HG02840 (cell line): ENCODE measurements at regions not wholly inside any gene's neighbourhood (a gene's known extent, or its start where the extent isn't known, plus 50 kb on each side); places are given as distances from the start of the nearest gene placed in this dataset.
"Not testable (repeated sequence)": the region's sequence is repeated elsewhere in the genome, so short reads cannot be mapped to it uniquely, and the experiment has no call there.

Experiments used
- ATAC-seq: cut with Tn5 transposase; IDR thresholded peaks from one replicate; pipeline ENCODE4 v1.9.1; 2021; ENCODE audit warnings: mild to moderate bottlenecking, moderate library complexity, moderate number of reproducible peaks; ENCODE audit not compliant: unreplicated experiment, low FRiP score

GRCh38 chr2:11877764-11878163, 131.3 kb downstream of the LPIN1 start:
- no peak for ATAC-seq

DNA sequence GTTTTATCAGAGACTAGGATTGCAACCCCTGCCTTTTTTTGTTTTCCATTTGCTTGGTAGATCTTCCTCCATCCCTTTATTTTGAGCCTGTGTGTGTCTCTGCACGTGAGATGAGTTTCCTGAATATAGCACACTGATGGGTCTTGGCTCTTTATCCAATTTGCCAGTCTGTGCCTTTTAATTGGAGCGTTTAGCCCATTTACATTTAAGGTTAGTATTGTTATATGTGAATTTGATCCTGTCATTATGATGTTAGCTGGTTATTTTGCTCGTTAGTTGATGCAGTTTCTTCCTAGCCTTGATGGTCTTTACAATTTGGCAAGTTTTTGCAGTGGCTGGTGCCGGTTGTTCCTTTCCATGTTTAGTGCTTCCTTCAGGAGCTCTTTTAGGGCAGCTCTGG, 138.8 kb downstream of the LPIN1 start:
- not testable (repeated sequence) for ATAC-seq

DNA sequence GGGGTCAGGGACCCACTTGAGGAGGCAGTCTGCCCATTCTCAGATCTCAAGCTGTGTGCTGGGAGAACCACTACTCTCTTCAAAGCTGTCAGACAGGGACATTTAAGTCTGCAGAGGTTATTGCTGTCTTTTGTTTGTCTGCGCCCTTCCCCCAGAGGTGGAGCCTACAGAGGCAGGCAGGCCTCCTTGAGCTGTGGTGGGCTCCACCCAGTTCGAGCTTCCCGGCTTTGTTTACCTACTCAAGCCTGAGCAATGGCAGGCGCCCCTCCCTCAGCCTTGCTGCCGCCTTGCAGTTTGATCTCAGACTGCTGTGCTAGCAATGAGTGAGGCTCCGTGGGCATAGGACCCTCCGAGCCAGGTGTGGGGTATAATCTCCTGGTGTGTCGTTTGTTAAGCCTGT, 140.5 kb downstream of the LPIN1 start:
- ATAC-seq, result not testable (repeated sequence)

DNA sequence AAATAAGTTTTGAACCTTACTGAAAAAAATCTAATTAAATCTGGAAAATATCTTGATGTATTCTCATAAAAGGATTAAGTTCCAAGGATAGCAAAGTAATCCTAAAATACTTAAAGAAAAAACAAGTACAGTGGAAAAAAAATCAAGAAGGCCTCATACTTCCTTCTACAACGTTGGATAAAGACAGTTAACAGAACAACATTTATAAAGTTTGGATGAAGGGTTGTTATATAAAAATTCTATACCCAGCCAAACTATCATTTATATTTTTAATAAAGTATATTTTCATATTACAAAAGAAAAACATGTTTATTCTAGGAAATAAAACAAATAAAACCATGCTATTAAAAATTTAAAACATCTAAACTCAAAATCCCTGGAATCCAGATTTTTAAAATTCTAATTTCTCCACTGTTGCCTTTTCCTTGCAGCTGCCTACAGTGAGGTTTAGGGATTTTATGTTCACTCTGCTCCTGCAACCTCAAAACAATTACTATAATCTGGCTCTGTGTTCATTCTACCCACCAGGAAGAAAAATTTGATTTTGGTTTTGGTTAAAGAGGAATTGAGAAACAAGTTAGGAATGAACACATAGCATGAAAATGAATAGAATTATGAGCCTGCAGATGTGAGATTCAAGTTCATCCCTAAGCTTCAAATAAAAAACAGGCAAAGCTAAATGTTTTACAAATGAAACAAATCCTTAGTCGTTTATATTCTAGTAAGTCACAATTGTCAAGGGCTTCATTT, 142.8 kb downstream of the LPIN1 start:
- no peak for ATAC-seq

DNA sequence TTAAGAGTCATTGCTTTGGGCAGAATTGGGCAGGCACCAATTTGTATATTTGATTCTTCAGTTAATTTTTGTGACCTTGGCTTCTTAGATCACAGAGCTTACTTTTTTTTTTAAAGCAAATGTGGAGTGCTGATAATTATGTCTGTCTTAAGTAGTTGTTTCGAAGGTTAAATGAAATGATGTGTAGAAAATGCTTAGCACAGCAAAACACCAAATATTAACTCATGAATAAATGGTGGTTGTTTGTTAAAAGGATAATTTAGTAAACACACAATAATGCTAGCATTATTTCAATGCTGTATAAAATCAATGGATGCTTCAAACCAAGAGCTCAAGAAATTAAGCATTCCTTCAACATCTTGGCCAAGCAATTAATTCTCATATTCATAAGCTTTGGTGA, 143.4 kb downstream of the LPIN1 start:
- no peak for ATAC-seq

GRCh38 chr2:11891028-11891427, 144.6 kb downstream of the LPIN1 start:
- ATAC-seq, result no peak

GRCh38 chr2:11891671-11892440, 145.4 kb downstream of the LPIN1 start:
- no peak for ATAC-seq

GRCh38 chr2:11896386-11896785, 150.0 kb downstream of the LPIN1 start:
- no peak for ATAC-seq

- ATAC-seq, result no peak
Observed at GRCh38 chr2:11898576-11898975, 152.1 kb downstream of the LPIN1 start.

- no peak for ATAC-seq
Observed at GRCh38 chr2:11899264-11899818, 152.9 kb downstream of the LPIN1 start.

DNA sequence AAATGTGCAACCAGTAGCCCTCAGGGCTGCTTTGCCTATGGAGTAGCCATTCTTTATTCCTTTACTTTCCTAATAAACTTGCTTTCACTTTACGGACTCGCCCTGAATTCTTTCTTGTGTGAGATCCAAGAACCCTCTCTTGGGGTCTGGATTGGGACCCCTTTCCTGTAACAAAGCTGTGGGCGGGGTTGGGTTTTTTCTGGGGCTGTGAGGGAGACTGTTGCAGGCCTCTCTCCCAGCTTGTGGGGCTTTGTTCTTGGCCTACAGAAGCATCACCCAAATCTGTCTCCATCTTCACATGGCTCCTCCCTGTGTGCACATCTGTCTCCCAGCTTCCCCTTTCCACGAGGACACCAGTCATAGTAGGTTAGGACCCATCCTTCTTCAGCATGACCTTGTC, 154.5 kb downstream of the LPIN1 start:
- ATAC-seq, result not testable (repeated sequence)

GRCh38 chr2:11901351-11902069, 155.1 kb downstream of the LPIN1 start:
- no peak for ATAC-seq

DNA sequence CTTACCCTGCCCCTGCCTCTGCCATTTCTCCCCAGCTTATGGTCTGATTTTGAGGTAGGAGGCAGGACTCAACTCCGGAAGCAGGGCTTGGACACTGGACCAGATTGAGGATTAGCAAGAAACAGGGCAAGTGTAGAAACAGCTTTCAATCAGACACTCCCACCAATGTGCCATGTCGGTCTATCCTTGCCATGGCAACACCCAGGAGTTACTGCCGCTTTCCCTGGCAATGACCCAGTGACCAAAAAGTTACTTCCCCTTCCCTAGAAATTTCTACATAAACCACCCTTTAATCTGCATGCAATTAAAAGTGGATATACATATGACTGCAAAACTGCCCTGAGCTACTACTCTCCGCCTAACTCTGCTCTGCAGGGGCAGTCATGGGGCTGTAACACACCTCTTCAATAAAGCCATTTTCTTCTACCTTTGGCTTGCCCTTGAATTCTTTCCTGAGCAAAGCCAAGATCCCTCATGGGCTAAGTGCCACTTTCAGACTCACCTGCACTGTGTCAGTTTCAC, 156.7 kb downstream of the LPIN1 start:
- no peak for ATAC-seq

- no peak for ATAC-seq
Observed at GRCh38 chr2:11904029-11904428, 157.6 kb downstream of the LPIN1 start.

DNA sequence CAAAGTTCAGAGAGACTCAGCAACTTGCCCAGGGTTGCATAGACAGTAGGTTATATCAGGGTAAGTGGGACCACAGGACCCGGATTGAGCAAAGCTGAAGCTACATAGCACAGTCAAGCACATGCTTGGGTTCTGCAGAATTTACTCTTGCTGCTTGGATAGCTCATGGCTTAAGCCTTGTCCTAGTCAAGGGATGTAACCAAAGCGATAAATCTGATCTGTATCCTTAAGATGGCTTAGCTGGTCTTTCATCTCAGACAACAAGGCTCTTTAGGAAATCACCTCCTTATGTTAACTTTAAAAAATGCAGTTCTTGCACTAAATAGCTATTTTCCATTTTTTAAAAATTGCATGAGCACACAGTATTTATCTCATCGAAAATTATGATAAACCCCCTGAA, 158.5 kb downstream of the LPIN1 start:
- ATAC-seq, result no peak

DNA sequence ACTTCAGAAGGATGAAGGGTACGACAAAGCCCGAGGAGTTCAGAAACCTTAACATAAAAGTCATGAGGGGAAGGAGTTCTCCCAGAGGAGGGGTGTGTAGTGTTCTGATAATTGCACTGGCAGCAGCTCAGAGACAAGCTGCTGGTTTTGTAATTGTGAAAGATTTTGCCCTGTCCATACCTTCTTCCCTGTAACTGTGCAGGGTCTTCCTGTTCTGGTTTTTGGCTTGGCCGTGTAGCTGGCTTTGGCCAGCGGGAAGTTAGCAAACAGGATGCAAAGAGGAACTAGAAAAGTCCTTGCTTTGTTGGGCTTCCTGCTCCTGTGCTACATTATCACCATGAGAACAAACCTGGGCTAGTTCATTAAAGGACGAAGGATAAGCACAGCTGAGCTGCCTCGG, 160.8 kb downstream of the LPIN1 start:
- ATAC-seq, result no peak

DNA sequence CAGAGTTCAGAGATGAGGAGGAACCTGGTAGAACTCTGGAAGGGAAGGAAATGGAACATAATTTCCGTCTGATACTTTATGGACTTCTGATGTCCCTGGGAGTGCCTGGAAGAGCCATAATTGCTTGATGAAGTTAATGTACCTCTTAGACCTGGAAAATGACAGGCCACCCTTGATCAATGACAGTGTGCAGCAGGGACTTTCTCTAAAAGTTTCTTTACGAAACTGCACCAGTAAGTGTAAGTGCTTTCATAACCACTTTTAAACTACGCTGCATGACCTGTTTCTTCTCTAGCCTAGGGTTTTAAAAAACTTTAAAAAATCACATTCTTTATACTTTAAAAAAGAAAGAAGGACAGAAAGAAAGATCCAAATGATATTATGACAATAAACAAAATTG, 164.5 kb downstream of the LPIN1 start:
- no peak for ATAC-seq

DNA sequence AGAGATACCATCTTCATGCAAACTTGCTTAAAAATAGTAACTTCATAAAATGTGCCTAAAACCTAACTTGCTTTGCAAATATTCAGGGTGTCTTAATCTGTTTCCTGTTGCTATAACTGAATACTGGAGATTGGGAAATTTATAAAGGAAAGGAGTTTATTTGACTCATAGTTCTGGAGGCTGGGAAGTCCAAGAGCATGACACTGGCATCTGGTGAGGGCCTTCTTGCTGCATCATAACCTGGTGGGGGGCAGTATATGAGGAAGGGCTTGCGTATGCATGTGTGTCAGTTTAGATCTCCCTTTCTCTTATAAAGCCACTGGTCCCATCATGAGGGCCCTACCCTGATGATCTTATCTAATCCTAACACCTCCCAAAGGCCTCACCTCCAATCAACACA, 166.5 kb downstream of the LPIN1 start:
- ATAC-seq, result no peak

GRCh38 chr2:11914455-11914854, 168.0 kb downstream of the LPIN1 start:
- no peak for ATAC-seq

DNA sequence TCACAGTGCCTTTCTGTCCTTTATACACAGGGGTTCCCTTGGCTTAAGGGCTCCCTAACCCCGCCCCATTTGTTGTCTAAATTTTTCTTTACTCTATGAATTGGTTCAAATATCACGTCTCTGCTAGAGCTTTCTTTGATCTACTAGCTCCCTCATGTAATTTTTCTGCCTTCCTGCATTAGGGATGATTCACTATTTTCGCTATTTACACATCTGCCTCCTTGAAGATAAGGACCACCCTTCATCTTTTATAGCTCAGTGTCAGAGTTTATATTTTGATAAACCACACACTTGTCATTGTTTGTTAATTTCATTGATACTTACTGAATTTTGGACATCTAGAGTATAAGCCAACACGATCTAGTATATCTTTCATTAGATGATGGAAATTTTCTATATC, 169.2 kb downstream of the LPIN1 start:
- ATAC-seq, result no peak

GRCh38 chr2:11919953-11920352, 173.5 kb downstream of the LPIN1 start:
- no peak for ATAC-seq
